Neural cell (in vitro differentiated cells): ENCODE measurements at regions not wholly inside any gene's neighbourhood (a gene's known extent, or its start where the extent isn't known, plus 50 kb on each side); places are given as distances from the start of the nearest gene placed in this dataset.

Experiments
- H2AFZ ChIP-seq: fragments of 200-600, 300-800 bp; sonication (generic), shearing (Covaris generic); 2 replicates; pipeline ENCODE4 v1.6.0; 2014; ENCODE audit warnings: low read depth, mild to moderate bottlenecking, antibody characterized with exemption, low read length, moderate library complexity
- H3F3A ChIP-seq: fragments of 200-600 bp; shearing (Covaris generic); 2 replicates; pipeline ENCODE4 v1.6.1; 2016; ENCODE audit warnings: mild to moderate bottlenecking, moderate library complexity, mixed read lengths, antibody characterized with exemption, low read length; ENCODE audit not compliant: insufficient read depth, poor library complexity, severe bottlenecking
- H3K27ac ChIP-seq: fragments of 200-600, 300-800 bp; sonication (generic), shearing (Covaris generic); 2 replicates; pipeline ENCODE4 v1.5.1; 2014; ENCODE audit warnings: mild to moderate bottlenecking, low read length, moderate library complexity
- H3K27me3 ChIP-seq: fragments of 300-800, 200-600 bp; sonication (generic), shearing (Covaris generic); 2 replicates; pipeline ENCODE4 v1.6.0; 2014; ENCODE audit warnings: mild to moderate bottlenecking, low read depth, low read length, moderate library complexity; ENCODE audit not compliant: insufficient read depth
- H3K36me3 ChIP-seq: fragments of 300-800, 200-600 bp; sonication (generic), shearing (Covaris generic); 2 replicates; pipeline ENCODE4 v1.5.1; 2014; ENCODE audit warnings: mild to moderate bottlenecking, antibody characterized with exemption, low read length, moderate library complexity; ENCODE audit not compliant: insufficient read depth
- H3K4me2 ChIP-seq: fragments of 300-800, 200-600 bp; sonication (generic), shearing (Covaris generic); 2 replicates; pipeline ENCODE4 v1.6.0; 2014; ENCODE audit warnings: mild to moderate bottlenecking, low read length
- H3K4me3 ChIP-seq: fragments of 300-800, 200-600 bp; sonication (generic), shearing (Covaris generic); 2 replicates; pipeline ENCODE4 v1.5.1; 2014; ENCODE audit warnings: mild to moderate bottlenecking, low read length, moderate library complexity
- H3K79me2 ChIP-seq: fragments of 200-600 bp; shearing (Covaris generic); replicated peaks from 2 replicates; pipeline ENCODE4 v1.6.0; 2014; ENCODE audit warnings: mild to moderate bottlenecking, low read length, moderate library complexity; ENCODE audit not compliant: insufficient read depth
- H3K9ac ChIP-seq: fragments of 300-800, 200-600 bp; sonication (generic), shearing (Covaris generic); 2 replicates; pipeline ENCODE4 v1.6.1; 2016; ENCODE audit warnings: mild to moderate bottlenecking, low read length, mixed read lengths
- H3K9me2 ChIP-seq: fragments of 200-600 bp; shearing (Covaris generic); 2 replicates; pipeline ENCODE4 v1.6.1; 2016; ENCODE audit warnings: mild to moderate bottlenecking, low read length, mixed read lengths; ENCODE audit not compliant: insufficient read depth
- H3K9me3 ChIP-seq: fragments of 200-600, 300-800 bp; sonication (generic), shearing (Covaris generic); 2 replicates; pipeline ENCODE4 v1.6.1; 2016; ENCODE audit warnings: mild to moderate bottlenecking, mixed run types, low read length, moderate library complexity, mixed read lengths
- H4K20me1 ChIP-seq: fragments of 200-600 bp; shearing (Covaris generic); 2 replicates; pipeline ENCODE4 v1.6.1; 2016; ENCODE audit warnings: mild to moderate bottlenecking, mixed run types; ENCODE audit not compliant: insufficient read depth
- CTCF ChIP-seq: fragments of 450-650 bp; IDR thresholded peaks from 2 replicates; pipeline ENCODE4 v1.5.1; 2014; ENCODE audit warnings: antibody characterized with exemption, mild to moderate bottlenecking, moderate library complexity; ENCODE audit not compliant: poor library complexity, severe bottlenecking
- EP300 ChIP-seq: fragments of 450-650 bp; conservative IDR thresholded peaks from 2 replicates; pipeline ENCODE4 v1.6.1; 2014; ENCODE audit warnings: antibody characterized with exemption, mild to moderate bottlenecking, moderate library complexity; ENCODE audit not compliant: poor library complexity, severe bottlenecking
- EZH2 ChIP-seq: fragments of 200-600, 300-800 bp; shearing (Covaris generic), sonication (generic); IDR thresholded peaks from 2 replicates; pipeline ENCODE4 v1.6.1; 2014; ENCODE audit warnings: antibody characterized with exemption, low read length, borderline replicate concordance, mild to moderate bottlenecking; ENCODE audit not compliant: insufficient read depth, poor library complexity, severe bottlenecking
- MXI1 ChIP-seq: fragments of 450-650 bp; conservative IDR thresholded peaks from 2 replicates; pipeline ENCODE4 v1.6.1; 2014; ENCODE audit warnings: antibody characterized with exemption, mild to moderate bottlenecking; ENCODE audit not compliant: poor library complexity, severe bottlenecking
- POLR2AphosphoS5 ChIP-seq: IDR thresholded peaks from 2 replicates; pipeline ENCODE4 v1.6.1; 2012
- RAD21 ChIP-seq: fragments of 450-650 bp; conservative IDR thresholded peaks from 2 replicates; pipeline ENCODE4 v1.6.1; 2014; ENCODE audit warnings: antibody characterized with exemption, mild to moderate bottlenecking, moderate library complexity
- REST ChIP-seq: IDR thresholded peaks from 2 replicates; pipeline ENCODE4 v1.6.1; 2012; ENCODE audit warnings: borderline replicate concordance
- SMC3 ChIP-seq: fragments of 450-650 bp; conservative IDR thresholded peaks from 2 replicates; pipeline ENCODE4 v1.6.1; 2014; ENCODE audit warnings: antibody characterized with exemption, mild to moderate bottlenecking, moderate library complexity; ENCODE audit not compliant: poor library complexity
- TAF1 ChIP-seq: IDR thresholded peaks from 2 replicates; pipeline ENCODE4 v1.6.1; 2012; ENCODE audit warnings: low read depth

- Histone ChIP-seq H3K9ac (no peak overlapping the region), H3K27me3 (no peaks in the 10 kb centered on the region), H3K9me3 (no peaks in the 10 kb centered on the region), H2AFZ (no peak overlapping the region), H3K36me3 (no peaks in the 10 kb centered on the region), H3K27ac (no peak overlapping the region), H3F3A (no peaks in the 10 kb centered on the region), H3K4me3 (no peak overlapping the region), H3K79me2 (no peaks in the 10 kb centered on the region), H3K9me2 (no peaks in the 10 kb centered on the region), H4K20me1 (no peaks in the 10 kb centered on the region), H3K4me2 (no peak overlapping the region)
- TF ChIP-seq TAF1 (no peak), EZH2 (no peak), MXI1 (no peak), SMC3 (no peak), POLR2AphosphoS5 (no peak), REST (no peak), EP300 (no peak), CTCF (no peak), RAD21 (no peak)
These were observed 142.1 kb upstream of the CST7 start for GRCh38 chr20:24806705-24807676.

- H3K27ac ChIP-seq = no peak overlapping the region
- no peaks in the 10 kb centered on the region for H3K9me2 ChIP-seq
These were observed 140.5 kb upstream of the CST7 start for GRCh38 chr20:24808616-24809015.

More at GRCh38 chr20:24808616-24809015, 140.5 kb upstream of the CST7 start:
- Histone ChIP-seq H3K79me2 (no peaks in the 10 kb centered on the region), H3K36me3 (no peaks in the 10 kb centered on the region), H3K27me3 (no peaks in the 10 kb centered on the region), H3K9ac (no peak overlapping the region), H3K9me3 (no peaks in the 10 kb centered on the region), H3F3A (no peaks in the 10 kb centered on the region), H4K20me1 (no peaks in the 10 kb centered on the region), H2AFZ (no peak overlapping the region), H3K4me2 (no peak overlapping the region), H3K4me3 (no peak overlapping the region)
- TF ChIP-seq SMC3 (no peak), REST (no peak)
